ENCODE measurements at regions not wholly inside any gene's neighbourhood (a gene's known extent, or its start where the extent isn't known, plus 50 kb on each side); places are given as distances from the start of the nearest gene placed in this dataset.

DNA sequence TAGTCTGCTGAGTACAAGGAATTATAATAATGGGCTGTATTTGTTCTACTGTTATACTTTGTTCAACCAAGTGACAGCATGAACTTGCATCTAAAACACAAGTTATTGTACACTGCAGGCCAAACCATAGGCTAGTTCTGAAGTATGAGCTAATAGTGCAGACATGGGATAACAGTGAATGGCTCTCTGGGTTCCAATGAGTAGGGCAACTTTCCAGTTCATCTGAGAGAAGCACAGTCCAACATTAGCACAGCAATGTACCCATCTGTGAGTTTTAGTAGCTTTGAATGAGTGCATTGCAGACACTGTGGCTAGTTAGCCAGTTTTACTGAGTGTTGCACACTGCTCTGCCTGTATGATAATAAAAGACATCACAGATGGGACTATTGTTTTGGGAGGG is 56.5 kb upstream of the FUT9 start:
- no peak for TF ChIP-seq POLR2A (IDR thresholded peaks at IDR 0.05; ENCODE audit: low read length)
- TF ChIP-seq GATA1 (IDR thresholded peaks at IDR 0.05; ENCODE audit: low read depth, low read length) = no peak
- no peak for DNase-seq
